HL-60 (cell line): ENCODE measurements at regions not wholly inside any gene's neighbourhood (a gene's known extent, or its start where the extent isn't known, plus 50 kb on each side); places are given as distances from the start of the nearest gene placed in this dataset.
"Not testable (repeated sequence)": the region's sequence is repeated elsewhere in the genome, so short reads cannot be mapped to it uniquely, and the experiment has no call there.

ENCODE experiments used
- REST ChIP-seq: IDR thresholded peaks from 2 replicates; pipeline ENCODE4 v1.6.1; 2012; ENCODE audit warnings: low read depth; ENCODE audit not compliant: insufficient replicate concordance
- SPI1 ChIP-seq: IDR thresholded peaks from 2 replicates; pipeline ENCODE4 v1.6.1; 2012; ENCODE audit warnings: low read depth, mild to moderate bottlenecking, borderline replicate concordance
- TF ChIP-seq, protein P1 (sequence below): IDR thresholded peaks from one replicate; pipeline ENCODE4 v1.5.1; 2011; ENCODE audit warnings: low read length, control low read depth, inconsistent platforms; ENCODE audit not compliant: insufficient read depth

- TF ChIP-seq, protein P1, sequence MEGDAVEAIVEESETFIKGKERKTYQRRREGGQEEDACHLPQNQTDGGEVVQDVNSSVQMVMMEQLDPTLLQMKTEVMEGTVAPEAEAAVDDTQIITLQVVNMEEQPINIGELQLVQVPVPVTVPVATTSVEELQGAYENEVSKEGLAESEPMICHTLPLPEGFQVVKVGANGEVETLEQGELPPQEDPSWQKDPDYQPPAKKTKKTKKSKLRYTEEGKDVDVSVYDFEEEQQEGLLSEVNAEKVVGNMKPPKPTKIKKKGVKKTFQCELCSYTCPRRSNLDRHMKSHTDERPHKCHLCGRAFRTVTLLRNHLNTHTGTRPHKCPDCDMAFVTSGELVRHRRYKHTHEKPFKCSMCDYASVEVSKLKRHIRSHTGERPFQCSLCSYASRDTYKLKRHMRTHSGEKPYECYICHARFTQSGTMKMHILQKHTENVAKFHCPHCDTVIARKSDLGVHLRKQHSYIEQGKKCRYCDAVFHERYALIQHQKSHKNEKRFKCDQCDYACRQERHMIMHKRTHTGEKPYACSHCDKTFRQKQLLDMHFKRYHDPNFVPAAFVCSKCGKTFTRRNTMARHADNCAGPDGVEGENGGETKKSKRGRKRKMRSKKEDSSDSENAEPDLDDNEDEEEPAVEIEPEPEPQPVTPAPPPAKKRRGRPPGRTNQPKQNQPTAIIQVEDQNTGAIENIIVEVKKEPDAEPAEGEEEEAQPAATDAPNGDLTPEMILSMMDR = not testable (repeated sequence)
- TF ChIP-seq REST, SPI1: not testable (repeated sequence)
Observed at GRCh38 chr1:148320079-148320478, 163.0 kb downstream of the PPIAL4G start.
